C4-2B (cell line): ENCODE measurements at regions not wholly inside any gene's neighbourhood (a gene's known extent, or its start where the extent isn't known, plus 50 kb on each side); places are given as distances from the start of the nearest gene placed in this dataset.

Experiments
- ZFX ChIP-seq: fragments of 450-650 bp; IDR thresholded peaks from 2 replicates; pipeline ENCODE4 v1.6.1; 2017
- TF ChIP-seq, protein P1 (sequence below): fragments of 450-650 bp; conservative IDR thresholded peaks from 2 replicates; pipeline ENCODE4 v1.5.1; 2017; ENCODE audit warnings: mild to moderate bottlenecking

DNA sequence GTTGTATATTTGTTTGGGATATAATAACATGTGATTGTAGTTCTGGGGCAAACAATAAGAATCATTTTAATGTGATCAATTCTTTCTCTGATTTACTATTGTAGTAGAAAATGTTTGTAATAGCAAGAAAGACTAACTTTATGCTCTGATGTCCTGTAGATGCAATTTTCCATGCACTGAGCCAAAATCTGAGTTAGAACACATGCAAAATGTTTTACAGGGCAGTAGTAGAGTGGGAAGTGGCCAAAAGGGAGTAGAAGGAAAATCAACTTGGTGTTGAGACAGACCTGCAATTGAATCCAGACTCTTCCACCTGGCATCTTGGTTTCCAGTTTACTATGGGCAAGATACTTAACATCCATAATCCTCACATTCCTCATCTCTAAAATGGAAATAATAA is 93.5 kb upstream of the BMP5 start:
- TF ChIP-seq, protein P1, sequence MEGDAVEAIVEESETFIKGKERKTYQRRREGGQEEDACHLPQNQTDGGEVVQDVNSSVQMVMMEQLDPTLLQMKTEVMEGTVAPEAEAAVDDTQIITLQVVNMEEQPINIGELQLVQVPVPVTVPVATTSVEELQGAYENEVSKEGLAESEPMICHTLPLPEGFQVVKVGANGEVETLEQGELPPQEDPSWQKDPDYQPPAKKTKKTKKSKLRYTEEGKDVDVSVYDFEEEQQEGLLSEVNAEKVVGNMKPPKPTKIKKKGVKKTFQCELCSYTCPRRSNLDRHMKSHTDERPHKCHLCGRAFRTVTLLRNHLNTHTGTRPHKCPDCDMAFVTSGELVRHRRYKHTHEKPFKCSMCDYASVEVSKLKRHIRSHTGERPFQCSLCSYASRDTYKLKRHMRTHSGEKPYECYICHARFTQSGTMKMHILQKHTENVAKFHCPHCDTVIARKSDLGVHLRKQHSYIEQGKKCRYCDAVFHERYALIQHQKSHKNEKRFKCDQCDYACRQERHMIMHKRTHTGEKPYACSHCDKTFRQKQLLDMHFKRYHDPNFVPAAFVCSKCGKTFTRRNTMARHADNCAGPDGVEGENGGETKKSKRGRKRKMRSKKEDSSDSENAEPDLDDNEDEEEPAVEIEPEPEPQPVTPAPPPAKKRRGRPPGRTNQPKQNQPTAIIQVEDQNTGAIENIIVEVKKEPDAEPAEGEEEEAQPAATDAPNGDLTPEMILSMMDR = no peak
- TF ChIP-seq ZFX = no peak
